ENCODE measurements at regions not wholly inside any gene's neighbourhood (a gene's known extent, or its start where the extent isn't known, plus 50 kb on each side); places are given as distances from the start of the nearest gene placed in this dataset.

- TF ChIP-seq POLR2A (IDR thresholded peaks at IDR 0.05) (no peak), CTCF (IDR thresholded peaks at IDR 0.05) (no peak)
These were observed 533.4 kb upstream of the GRIA1 start for GRCh38 chr5:152956943-152957613.

Data from lower leg skin (tissue), 3 donors.